ENCODE measurements at regions not wholly inside any gene's neighbourhood (a gene's known extent, or its start where the extent isn't known, plus 50 kb on each side); places are given as distances from the start of the nearest gene placed in this dataset.
A peak's percentile ranks its signal among the peaks of the same experiment; 100 is the strongest.

GRCh38 chr2:129892773-129893172 is 86.7 kb upstream of the RAB6C start:
- no peak for TF ChIP-seq CTCF (IDR thresholded peaks at IDR 0.05)

GRCh38 chr2:129893244-129893643 is 86.2 kb upstream of the RAB6C start:
- H3K27ac ChIP-seq: no peak overlapping the region
- H3K4me3 ChIP-seq: no peak overlapping the region
- DNase-seq (ENCODE audit: low spot score): peak; percentile 33
- no peak for TF ChIP-seq CTCF (IDR thresholded peaks at IDR 0.05)

More at GRCh38 chr2:129892773-129893172, 86.7 kb upstream of the RAB6C start:
- DNase-seq (ENCODE audit: low spot score): peak; percentile 56
- Histone ChIP-seq H3K4me3 (no peak overlapping the region), H3K27ac (no peak overlapping the region)

GRCh38 chr2:129894616-129895015 is 84.8 kb upstream of the RAB6C start:
- TF ChIP-seq CTCF (IDR thresholded peaks at IDR 0.05): no peak
- no peak for DNase-seq (ENCODE audit: low spot score)
- no peak overlapping the region for H3K27ac ChIP-seq
- H3K4me3 ChIP-seq: no peak overlapping the region

DNA sequence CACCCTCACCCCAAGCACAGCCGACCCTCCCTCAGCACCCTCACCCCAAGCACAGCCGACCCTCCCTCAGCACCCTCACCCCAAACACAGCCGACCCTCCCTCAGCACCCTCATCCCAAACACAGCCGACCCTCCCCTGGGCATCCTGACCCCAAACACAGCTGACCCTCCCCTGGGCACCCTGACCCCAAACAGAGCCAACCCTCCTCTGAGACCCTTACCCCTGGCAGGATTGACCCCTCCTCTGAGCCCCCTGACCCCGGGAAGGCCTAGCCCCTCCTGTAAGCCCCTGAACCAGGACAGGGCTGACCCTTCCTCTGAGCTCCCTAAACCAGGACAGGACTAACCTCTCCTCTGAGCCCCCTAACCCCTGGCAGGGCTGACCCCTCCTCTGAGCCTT is 84.4 kb upstream of the RAB6C start:
- no peak for TF ChIP-seq CTCF (IDR thresholded peaks at IDR 0.05)
- H3K27ac ChIP-seq: no peak overlapping the region
- H3K4me3 ChIP-seq: no peak overlapping the region
- DNase-seq (ENCODE audit: low spot score): peak; percentile 31

DNA sequence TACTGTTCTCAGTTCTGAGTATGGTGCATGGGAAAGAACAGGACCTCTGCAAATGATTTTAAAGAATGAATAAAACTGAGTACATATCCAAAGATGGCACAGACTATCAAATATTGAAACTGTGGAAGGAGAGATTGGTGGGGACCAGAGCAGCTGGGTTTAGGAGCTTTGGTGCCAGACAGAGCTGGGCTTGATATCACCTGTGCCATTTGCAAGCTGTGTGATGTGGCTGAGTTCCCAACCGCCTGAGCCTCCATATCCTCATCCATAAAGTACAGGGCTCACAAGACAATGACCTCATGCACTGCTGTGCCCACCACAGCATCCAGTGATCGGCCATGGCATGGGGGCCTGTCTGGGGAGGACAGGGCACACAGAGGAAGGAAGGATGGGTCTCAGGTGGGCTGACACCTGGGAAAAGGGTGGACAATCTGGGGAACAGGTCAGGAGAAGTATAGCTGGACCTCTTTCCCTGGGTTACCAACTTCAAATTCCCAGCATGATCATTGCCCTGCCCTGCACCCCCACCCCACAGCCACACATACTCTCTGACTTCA is 83.9 kb upstream of the RAB6C start:
- H3K4me3 ChIP-seq: no peak overlapping the region

DNA sequence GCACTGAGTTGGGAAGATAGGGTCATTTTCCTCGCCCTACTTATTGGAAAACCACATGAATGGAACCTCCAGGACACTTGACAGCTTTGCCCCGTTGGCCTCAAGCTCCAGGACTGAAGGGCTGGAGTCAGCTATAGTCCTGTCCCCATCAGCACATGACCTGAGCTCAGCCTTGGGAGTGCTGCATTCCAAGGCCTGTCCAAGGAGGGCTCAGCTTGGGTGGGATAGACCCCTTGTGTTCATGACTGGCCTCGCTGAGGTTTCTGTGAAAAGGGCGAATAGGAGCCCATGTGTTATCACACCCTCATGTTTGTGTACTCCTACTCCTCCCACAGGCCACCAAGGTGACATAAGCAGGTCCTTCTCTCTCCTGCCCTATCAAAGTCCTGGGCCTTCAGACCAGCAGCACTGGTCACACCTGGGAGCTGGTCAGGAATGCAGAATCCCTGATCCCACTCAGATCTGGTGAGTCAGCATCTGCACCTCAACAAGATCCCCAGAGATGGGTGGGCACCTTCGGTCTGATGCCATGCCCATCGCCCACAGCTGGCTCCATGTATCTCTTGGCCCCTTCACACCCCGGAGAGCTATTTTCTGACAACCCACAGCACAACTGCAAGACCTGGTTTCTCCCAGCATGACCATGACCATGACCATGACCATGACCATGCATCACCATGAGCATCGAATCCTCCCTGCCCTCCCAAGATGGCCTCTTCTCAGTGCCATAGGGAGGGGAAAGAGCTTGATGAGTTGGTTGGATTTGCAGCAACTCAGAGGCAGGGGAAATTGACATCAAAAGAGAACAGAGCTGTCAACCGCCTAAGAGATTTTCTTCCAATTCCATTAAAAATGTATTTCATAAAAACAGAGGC is 83.0 kb upstream of the RAB6C start:
- no peak for TF ChIP-seq CTCF (IDR thresholded peaks at IDR 0.05)
- Histone ChIP-seq H3K4me3 (no peak overlapping the region), H3K27ac (no peak overlapping the region)
- peak; percentile 55 for DNase-seq (ENCODE audit: low spot score)

More for the DNA sequence above, 83.9 kb upstream of the RAB6C start:
- no peak overlapping the region for H3K27ac ChIP-seq
- TF ChIP-seq CTCF (IDR thresholded peaks at IDR 0.05): no peak
- DNase-seq (ENCODE audit: low spot score): peak; percentile 26

Data from coronary artery (tissue), 2 donors.